ENCODE measurements at regions not wholly inside any gene's neighbourhood (a gene's known extent, or its start where the extent isn't known, plus 50 kb on each side); places are given as distances from the start of the nearest gene placed in this dataset.

DNA sequence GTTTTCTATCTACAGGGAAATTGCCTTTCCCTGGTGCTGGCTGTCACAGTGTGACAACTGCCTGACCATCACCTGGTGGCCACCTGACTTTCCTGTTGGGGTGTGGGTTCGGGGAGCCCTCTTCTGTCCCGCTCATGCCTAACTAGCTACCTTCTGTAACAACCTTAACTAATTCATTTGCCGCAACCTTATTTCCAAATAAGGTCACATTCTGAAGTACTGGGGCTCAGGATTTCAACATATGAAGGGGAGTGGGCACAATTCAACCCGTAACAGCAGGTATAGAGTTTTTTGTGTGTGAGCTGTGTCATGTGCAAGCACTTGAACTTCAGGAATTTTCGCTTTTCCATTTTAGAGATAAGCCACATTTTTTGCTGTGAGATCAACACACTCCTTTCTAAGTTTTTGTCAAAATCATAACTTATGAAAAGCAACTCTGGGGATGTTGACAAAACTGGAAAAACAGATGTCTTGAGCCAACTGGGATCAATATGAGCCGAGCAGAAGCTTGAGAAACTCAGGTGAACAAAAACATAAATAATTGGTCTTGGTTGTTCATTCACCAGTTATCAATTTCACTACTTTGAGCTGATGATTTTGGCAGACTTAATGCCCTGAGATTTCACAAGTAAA lies 242.0 kb upstream of the RGMA start:
- no peak for ATAC-seq (ENCODE audit: low read depth)
- TF ChIP-seq, protein P1, sequence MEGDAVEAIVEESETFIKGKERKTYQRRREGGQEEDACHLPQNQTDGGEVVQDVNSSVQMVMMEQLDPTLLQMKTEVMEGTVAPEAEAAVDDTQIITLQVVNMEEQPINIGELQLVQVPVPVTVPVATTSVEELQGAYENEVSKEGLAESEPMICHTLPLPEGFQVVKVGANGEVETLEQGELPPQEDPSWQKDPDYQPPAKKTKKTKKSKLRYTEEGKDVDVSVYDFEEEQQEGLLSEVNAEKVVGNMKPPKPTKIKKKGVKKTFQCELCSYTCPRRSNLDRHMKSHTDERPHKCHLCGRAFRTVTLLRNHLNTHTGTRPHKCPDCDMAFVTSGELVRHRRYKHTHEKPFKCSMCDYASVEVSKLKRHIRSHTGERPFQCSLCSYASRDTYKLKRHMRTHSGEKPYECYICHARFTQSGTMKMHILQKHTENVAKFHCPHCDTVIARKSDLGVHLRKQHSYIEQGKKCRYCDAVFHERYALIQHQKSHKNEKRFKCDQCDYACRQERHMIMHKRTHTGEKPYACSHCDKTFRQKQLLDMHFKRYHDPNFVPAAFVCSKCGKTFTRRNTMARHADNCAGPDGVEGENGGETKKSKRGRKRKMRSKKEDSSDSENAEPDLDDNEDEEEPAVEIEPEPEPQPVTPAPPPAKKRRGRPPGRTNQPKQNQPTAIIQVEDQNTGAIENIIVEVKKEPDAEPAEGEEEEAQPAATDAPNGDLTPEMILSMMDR (IDR thresholded peaks at IDR 0.05; ENCODE audit: poor library complexity, severe bottlenecking): no peak
- no peaks in the 10 kb centered on the region for H3K36me3 ChIP-seq (ENCODE audit: low read depth)
- no peak overlapping the region for H3K4me3 ChIP-seq (ENCODE audit: severe bottlenecking)
- DNase-seq (ENCODE audit: low spot score): no peak
- no peak overlapping the region for H3K27ac ChIP-seq (ENCODE audit: poor library complexity, severe bottlenecking)
- H3K27me3 ChIP-seq (ENCODE audit: insufficient read depth, poor library complexity, severe bottlenecking): no peaks in the 10 kb centered on the region
- H3K4me1 ChIP-seq (ENCODE audit: insufficient read depth, poor library complexity, severe bottlenecking): no peaks in the 10 kb centered on the region
- H3K9me3 ChIP-seq (ENCODE audit: severe bottlenecking): no peaks in the 10 kb centered on the region

DNA sequence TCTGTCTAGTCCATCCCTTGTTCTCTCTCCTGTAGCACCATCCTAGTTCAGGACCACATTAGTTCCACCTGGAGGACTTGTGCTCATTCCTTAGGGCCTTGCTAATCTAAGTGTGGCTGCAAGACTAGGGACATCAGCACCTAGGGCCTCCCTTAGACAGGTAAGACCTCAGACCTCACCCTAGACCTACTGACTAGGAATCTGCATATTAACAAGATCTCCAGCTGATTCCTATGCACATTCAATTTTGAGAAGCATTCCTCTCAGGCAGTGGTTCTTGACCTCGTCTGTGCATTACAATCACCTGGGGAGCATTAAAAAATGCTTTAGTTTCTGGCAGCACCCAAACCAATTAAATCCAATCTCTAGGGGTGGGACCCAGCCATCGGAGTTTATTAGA lies 238.4 kb upstream of the RGMA start:
- H3K27me3 ChIP-seq (ENCODE audit: insufficient read depth, poor library complexity, severe bottlenecking): no peaks in the 10 kb centered on the region
- H3K36me3 ChIP-seq (ENCODE audit: low read depth): no peaks in the 10 kb centered on the region
- ATAC-seq (ENCODE audit: low read depth) (no peak), DNase-seq (ENCODE audit: low spot score) (no peak)
- no peaks in the 10 kb centered on the region for H3K4me1 ChIP-seq (ENCODE audit: insufficient read depth, poor library complexity, severe bottlenecking)
- H3K4me3 ChIP-seq (ENCODE audit: severe bottlenecking): no peak overlapping the region
- H3K27ac ChIP-seq (ENCODE audit: poor library complexity, severe bottlenecking): no peak overlapping the region
- no peaks in the 10 kb centered on the region for H3K9me3 ChIP-seq (ENCODE audit: severe bottlenecking)
- TF ChIP-seq, protein P1 (IDR thresholded peaks at IDR 0.05; ENCODE audit: poor library complexity, severe bottlenecking): no peak

DNA sequence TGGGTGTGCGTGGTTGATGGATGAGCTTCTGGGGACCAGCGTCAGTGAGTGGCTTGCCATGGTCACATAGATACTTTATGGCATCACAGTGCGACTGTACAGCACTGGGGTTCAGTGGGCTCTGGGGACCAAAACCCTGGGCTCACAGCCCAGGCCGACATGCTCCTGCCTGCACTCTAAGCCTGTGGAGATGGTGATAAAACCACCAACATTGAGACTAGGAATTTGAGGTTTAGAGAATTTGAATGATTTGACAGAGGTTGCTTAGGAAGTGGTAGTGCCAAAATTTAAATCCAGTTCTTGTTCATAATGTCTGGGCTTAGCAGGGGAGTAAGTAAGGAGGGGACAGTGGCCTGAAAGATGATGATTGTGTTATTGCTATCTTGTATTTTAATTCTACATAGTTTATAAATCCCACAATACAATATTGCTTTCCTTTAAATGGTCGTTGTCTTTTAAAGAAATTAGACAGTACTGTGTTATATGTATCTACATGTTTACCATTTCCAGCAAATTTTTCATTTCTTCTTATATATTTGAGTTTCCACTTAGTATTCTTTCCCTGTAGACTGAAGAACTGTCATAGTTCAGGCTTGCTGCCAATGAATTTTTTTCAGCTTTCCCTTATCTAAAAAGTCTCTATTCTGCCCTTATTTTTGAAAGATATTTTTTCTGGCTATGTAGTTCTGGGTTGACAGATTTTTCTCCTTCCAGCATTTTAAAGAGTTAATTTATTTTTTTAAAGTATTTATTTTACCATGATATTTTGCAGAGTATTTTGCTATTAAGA lies 235.4 kb upstream of the RGMA start:
- no peak for ATAC-seq (ENCODE audit: low read depth)
- no peak overlapping the region for H3K27ac ChIP-seq (ENCODE audit: poor library complexity, severe bottlenecking)
- H3K4me3 ChIP-seq (ENCODE audit: severe bottlenecking): no peak overlapping the region
- no peaks in the 10 kb centered on the region for H3K9me3 ChIP-seq (ENCODE audit: severe bottlenecking)
- no peaks in the 10 kb centered on the region for H3K4me1 ChIP-seq (ENCODE audit: insufficient read depth, poor library complexity, severe bottlenecking)
- DNase-seq (ENCODE audit: low spot score): no peak
- H3K27me3 ChIP-seq (ENCODE audit: insufficient read depth, poor library complexity, severe bottlenecking): no peaks in the 10 kb centered on the region
- TF ChIP-seq, protein P1 (IDR thresholded peaks at IDR 0.05; ENCODE audit: poor library complexity, severe bottlenecking): no peak
- H3K36me3 ChIP-seq (ENCODE audit: low read depth): no peaks in the 10 kb centered on the region

DNA sequence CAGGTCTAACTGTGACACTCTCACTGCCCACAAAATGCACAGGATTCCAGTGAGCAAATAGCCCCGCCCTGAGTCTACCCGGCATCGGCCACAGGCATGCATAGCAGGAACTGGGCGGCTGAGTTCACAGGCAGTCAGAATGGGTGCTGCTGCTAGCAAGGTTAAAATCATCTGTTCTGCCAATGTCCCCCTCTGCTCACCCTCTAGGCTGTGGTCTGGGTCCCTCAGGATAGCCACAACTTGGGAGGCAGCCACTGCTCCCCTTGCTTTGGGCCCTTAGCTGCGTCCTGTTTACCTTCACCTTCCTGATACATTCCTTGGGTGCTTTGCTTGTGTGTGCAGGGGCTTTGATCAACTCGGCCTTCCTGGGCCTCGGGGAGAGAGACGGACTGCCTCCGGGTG lies 232.9 kb upstream of the RGMA start:
- TF ChIP-seq, protein P1 (IDR thresholded peaks at IDR 0.05; ENCODE audit: poor library complexity, severe bottlenecking): no peak
- DNase-seq (ENCODE audit: low spot score): no peak
- Histone ChIP-seq H3K4me3 (ENCODE audit: severe bottlenecking) (no peak overlapping the region), H3K27me3 (ENCODE audit: insufficient read depth, poor library complexity, severe bottlenecking) (no peaks in the 10 kb centered on the region), H3K4me1 (ENCODE audit: insufficient read depth, poor library complexity, severe bottlenecking) (no peaks in the 10 kb centered on the region), H3K36me3 (ENCODE audit: low read depth) (no peaks in the 10 kb centered on the region), H3K9me3 (ENCODE audit: severe bottlenecking) (no peaks in the 10 kb centered on the region), H3K27ac (ENCODE audit: poor library complexity, severe bottlenecking) (no peak overlapping the region)
- peak; percentile 94 for ATAC-seq (ENCODE audit: low read depth)

All from RWPE2 (cell line).